IPS DF 19.7 (cell line): ENCODE measurements at regions not wholly inside any gene's neighbourhood (a gene's known extent, or its start where the extent isn't known, plus 50 kb on each side); places are given as distances from the start of the nearest gene placed in this dataset.

ENCODE experiments used
- DNase-seq: peaks from one replicate; pipeline ENCODE4 v3.0.0-alpha.2; 2013; ENCODE audit warnings: low read depth, low spot score

DNA sequence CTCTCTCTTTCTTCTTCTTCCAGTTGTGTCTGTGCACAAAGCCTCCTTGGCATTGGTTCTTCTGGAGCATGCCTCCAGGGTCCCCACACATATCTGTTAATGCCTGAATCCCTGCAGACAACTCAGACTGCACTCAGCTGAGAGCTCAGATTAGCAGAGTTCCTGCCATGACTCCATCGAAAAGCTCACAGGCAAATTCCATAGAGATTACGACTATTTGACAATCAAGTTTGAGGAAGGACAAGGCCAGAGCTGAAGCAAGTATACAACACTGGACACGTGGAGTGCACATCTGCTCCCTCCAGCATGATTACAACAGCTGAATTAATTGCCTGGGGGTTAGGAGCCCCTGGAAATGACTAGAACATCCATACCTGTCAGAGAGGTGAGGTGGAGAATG, 190.7 kb downstream of the INSIG2 start:
- DNase-seq: no peak

- DNase-seq: no peak
These were observed 189.8 kb downstream of the INSIG2 start for GRCh38 chr2:118278046-118278445.

DNA sequence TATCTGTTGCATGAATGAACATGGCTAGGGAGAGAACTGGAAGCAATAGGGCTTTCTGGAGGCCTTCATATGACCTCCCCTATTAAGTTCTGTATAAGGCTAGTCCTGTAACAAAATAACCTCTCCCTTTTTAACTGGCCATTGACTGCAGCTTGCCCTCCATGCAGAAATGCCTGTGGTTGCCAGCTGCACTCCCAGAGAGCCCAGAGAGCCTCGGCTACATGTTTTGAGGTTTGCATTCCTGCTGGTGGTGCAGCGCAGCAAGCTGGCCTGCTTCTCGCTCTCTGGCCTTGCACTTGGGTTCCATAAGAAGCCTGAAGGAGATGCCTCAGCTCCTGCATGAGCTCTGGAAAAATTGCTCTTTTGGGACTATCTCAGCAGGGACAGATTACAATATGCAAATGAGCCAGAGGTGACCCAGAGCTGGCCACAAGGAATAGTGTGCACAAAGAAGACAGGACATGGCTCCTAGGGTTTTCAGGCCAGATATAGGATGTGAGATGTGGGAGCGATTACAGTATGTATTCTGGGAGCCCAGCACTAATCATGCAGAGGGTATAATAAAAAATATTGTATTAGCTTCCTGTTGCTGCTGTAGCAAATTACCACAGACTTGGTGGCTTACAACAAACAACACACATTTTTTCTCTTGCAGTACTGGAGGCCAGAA, 186.7 kb downstream of the INSIG2 start:
- DNase-seq: no peak

DNA sequence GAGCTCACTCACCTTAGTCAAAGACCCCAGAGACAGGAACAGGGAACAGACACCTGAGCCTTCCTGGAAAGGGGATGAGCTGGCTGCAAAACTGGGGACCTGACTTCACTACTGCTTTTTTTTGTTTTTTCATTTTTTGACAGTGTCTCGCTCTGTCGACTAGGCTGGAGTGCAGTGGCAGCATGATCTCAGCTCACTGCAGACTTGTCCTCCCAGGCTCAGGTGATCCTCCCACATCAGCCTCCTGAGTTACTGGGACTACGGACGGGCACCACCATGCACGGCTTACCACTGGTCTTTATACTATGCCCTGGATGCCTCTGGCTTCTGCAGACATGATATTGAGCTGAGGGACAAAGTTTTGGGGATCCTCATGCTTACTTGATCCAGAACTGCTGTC, 184.1 kb downstream of the INSIG2 start:
- no peak for DNase-seq

- no peak for DNase-seq
These were observed 181.3 kb downstream of the INSIG2 start for GRCh38 chr2:118269408-118270051.

DNA sequence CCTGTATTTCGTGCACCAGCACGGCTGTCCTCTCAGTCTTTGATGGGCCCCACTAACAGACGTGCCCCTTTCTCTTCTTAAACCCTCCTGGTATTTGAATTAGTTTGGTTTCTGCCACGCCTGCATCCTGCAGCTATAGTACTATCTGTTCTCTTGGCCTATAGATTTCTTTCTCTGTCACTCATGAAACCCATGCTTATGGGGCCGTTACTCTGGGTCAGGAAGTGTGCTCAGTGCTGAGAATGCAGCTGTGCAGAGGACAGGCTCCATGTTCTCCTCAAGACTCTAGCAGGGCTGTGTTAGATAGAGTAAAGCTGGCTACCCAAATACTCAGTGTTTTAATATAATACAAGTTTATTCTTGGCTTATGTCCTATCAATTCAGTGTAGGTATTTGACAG, 180.0 kb downstream of the INSIG2 start:
- DNase-seq: no peak

DNA sequence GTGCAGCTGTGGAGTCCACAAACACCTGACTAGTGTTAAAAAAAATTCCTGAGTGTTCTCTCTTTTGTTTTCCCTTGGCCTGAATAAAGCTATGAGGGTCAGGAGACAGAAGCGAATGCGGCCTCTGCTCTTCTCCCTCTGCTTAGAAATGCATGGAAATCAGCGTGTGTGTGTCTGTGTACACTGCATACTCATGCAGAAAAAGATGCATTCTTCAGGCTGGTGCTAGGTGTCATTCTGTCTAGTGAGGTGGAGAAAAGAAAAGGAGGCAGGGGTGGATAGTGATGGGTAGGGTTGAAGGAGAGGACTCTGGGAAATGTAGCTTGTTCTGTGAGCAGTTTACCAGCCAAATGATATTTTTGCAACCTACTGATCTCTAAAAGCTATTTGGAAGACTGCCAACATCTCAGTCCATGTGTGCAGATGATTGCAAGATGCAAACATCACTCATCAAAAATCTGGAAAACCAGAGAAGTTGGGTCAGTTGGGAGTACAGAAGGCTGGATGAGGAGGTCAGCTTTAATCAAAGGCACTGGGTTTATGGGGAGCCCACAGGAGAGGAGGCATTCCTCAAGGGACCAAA, 177.7 kb downstream of the INSIG2 start:
- DNase-seq: no peak

DNA sequence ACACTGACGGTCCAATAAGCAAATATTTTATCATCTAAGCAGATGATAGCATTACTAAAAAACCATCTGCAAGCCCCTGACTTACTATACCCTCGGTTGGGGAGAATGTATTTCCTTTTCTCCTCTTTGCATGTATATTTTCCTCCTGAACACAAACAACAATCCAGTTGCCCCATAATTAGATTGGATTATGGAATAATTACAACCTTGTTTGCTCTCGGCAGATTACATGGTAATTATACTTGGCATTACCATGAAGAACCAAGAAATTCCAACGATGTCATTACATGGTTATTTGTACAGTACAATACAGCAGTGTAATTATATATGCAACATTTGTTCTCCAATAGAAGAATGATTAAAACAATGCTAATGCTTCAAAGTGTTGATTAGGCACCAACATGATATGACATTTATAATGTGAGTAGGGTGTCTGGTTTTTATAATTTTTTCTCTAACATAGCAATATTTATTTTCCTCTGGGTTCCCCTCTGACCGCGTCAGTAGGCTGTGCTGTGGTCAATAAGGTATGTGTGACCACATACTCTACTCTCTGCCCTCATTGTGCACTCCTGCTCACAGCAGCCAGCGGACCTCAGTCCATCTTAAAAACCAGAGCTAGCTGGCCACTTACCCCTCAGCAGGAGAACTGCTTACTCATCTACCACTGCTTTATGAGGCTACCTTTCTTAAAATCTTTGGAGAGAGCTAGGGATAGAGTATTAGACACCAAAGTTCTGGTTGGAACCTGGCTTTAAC, 176.1 kb downstream of the INSIG2 start:
- DNase-seq: no peak

DNA sequence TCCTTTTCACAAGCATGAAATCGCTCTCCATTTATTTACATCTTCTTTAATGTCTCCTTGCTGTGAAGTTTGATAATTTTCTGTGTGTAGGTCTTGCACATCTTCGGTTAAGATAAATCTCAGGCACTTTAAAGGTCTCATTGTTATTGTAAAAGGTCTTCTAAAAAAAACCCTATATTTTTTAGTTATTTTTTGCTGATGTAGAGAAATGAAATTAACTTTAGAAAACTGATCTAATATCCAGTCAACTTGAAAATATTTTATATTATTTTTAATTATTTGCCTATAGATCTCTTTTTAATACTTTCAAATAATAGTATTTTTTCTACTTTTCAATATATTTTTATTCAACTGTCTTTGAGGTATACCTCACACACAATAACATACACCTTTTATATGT, 169.4 kb downstream of the INSIG2 start:
- DNase-seq: no peak

- DNase-seq: no peak
These were observed 167.6 kb downstream of the INSIG2 start for GRCh38 chr2:118255771-118256372.

GRCh38 chr2:118255301-118255700, 167.0 kb downstream of the INSIG2 start:
- DNase-seq: no peak

GRCh38 chr2:118254116-118254515, 165.8 kb downstream of the INSIG2 start:
- DNase-seq: no peak

GRCh38 chr2:118251427-118251826, 163.2 kb downstream of the INSIG2 start:
- DNase-seq: no peak

DNA sequence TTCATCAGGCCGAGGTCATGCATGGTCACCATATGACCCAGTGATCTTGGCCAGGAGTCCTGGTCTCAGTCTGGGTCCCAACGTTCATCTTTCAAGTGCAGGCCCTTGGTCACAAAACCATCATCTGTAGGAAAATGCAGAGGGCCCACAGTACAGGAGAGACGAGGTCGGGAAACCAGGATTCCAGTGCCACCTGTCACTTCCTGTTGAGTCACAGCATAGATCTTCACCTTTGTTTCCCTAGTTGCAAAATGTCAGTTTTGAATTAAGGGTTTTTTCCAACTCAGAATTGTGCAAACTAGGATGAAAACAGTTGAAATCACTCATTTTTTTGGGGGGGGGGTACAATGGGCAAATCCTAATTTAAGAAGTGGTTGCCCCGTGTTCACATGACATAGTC, 162.2 kb downstream of the INSIG2 start:
- DNase-seq: no peak

- no peak for DNase-seq
These were observed 161.7 kb downstream of the INSIG2 start for GRCh38 chr2:118250001-118250400.

DNA sequence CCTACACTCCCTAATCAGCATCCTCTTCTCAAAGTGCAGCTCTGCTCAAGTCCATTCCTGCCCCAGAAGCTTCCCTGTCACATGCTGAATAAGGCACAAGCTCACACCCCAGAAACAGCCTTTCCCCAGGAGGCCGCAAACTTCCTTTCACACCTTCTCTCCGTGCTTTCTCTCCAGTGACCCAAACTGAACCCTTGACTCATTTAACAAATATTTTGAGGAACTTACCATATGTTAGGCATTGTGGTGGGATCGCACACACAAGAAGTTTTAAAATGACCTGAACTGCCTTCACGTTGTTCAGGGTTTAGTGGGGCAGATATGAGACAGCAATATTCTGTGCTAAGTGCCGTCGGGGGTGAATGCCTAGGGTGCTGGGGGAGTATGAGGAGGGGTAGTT, 161.3 kb downstream of the INSIG2 start:
- no peak for DNase-seq

GRCh38 chr2:118246726-118247125, 158.5 kb downstream of the INSIG2 start:
- no peak for DNase-seq

GRCh38 chr2:118246079-118246478, 157.8 kb downstream of the INSIG2 start:
- DNase-seq: no peak

DNA sequence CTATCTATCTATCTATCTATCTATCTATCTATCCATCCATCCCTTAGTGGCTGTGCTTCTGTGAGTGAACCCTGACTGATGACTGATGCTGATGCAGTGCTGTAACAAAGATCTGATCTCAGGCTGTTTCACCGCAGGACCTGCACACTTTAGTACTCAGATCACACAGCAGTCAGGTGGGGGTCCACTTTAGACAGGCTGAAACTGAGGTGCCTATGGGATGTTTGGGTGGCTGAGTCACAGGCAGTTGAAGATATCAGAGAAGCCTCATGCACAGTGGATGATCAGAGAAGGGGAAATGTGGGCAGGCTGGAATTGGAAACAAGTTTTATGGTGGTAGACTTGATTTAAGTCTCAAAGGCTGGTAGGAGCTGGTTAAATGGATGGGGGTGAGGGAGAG, 156.4 kb downstream of the INSIG2 start:
- DNase-seq: no peak

- no peak for DNase-seq
These were observed 154.8 kb downstream of the INSIG2 start for GRCh38 chr2:118243031-118243430.

GRCh38 chr2:118242216-118242615, 153.9 kb downstream of the INSIG2 start:
- DNase-seq: no peak

DNA sequence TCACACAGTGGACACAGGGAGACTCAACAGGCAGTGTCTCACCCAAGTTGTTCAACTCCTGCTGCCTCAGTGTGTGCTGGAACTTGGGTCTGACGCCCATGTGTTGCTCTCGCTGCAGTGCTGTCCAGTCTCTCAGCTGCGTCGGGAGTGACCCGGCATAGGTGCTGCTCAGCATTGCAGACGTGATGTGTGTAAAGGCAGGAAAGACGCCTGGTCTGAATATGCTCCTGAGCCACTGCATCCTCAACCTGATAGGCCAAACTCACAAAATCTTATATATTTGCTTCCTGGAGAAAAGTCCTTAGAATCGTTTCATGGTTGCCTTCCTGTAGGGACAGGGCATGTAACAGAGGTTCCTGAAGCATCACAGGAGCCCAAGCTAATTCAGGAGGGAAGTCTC, 152.9 kb downstream of the INSIG2 start:
- no peak for DNase-seq
